Adrenal gland (tissue), 5 donors: ENCODE measurements at regions not wholly inside any gene's neighbourhood (a gene's known extent, or its start where the extent isn't known, plus 50 kb on each side); places are given as distances from the start of the nearest gene placed in this dataset.

ENCODE experiments used
- CTCF ChIP-seq, 6 experiments: fragments of 450-650 bp in 4 of 6; fragments of 200-600 bp in 2 of 6; sonication (generic) in 1 of 6; IDR thresholded peaks; 1 replicate in 5 of 6; 2 replicates in 1 of 6; pipeline versions ENCODE4 v1.5.1 to v1.8.0; 2016 to 2021; ENCODE audit warnings: antibody characterized with exemption in 6 of 6, mild to moderate bottlenecking in 2 of 6, moderate library complexity in 1 of 6
- POLR2A ChIP-seq, 2 donors: fragments of 450-650 bp; IDR thresholded peaks; one replicate each; pipeline ENCODE4 v1.6.1; 2017; ENCODE audit warnings: antibody characterized with exemption in 2 of 2, mild to moderate bottlenecking in 2 of 2, moderate library complexity in 1 of 2
- donor health status: DM: no; HTN: no; CAD: no.

GRCh38 chr7:156589808-156590207 lies 50.8 kb upstream of the RNF32 start:
- TF ChIP-seq CTCF (IDR thresholded peaks at IDR 0.05), result no peak
- TF ChIP-seq POLR2A (IDR thresholded peaks at IDR 0.05), result no peak
